HepG2 (cell line): ENCODE measurements at regions not wholly inside any gene's neighbourhood (a gene's known extent, or its start where the extent isn't known, plus 50 kb on each side); places are given as distances from the start of the nearest gene placed in this dataset.

Experiments used
- ATAC-seq: fragments of 200-7000 bp; cut with Tn5 transposase; 3 replicates; pipeline ENCODE4 v1.9.1; 2020; ENCODE audit warnings: mild to moderate bottlenecking, moderate library complexity
- BruUV-seq: library from RNA; stranded (reverse); fragments of 400-500 nt; replicated peaks from 2 replicates; lab custom pipeline; 2021; lab: Mats Ljungman, UMichigan
- CTCF ChIA-PET: fragments of 300-600 bp; formaldehyde crosslinking; extraction: SDS; loops from one replicate; lab custom pipeline; 2021; ENCODE audit warnings: low total read pairs, inconsistent platforms, low intra/inter-chr PET ratio; lab: Yijun Ruan, JAX
- POLR2A ChIA-PET: fragments of 350-600 bp; sonication (Branson Sonifier 250); formaldehyde crosslinking; loops from one replicate; lab custom pipeline; 2020; ENCODE audit warnings: antibody characterized with exemption, inconsistent platforms; lab: Yijun Ruan, JAX
- DNase-seq: peaks from one replicate; pipeline ENCODE4 v3.0.0-alpha.2; 2015; ENCODE audit warnings: low spot score
- FAIRE-seq: peaks from 3 replicates; lab custom pipeline; 2011; peaks lifted over from hg19 to GRCh38; lab: Jason Lieb, UNC
- H2AFZ ChIP-seq: one replicate; pipeline ENCODE4 v1.6.1; 2011; ENCODE audit warnings: low read length, inconsistent platforms
- H3K27ac ChIP-seq: fragments of 300-600 bp; 3 replicates; pipeline ENCODE4 v1.8.0; 2011; ENCODE audit warnings: mixed run types, mild to moderate bottlenecking, mixed read lengths, low read length, inconsistent platforms; ENCODE audit not compliant: insufficient read depth; ENCODE audit errors: extremely low read length
- H3K27me3 ChIP-seq, 2 experiments: fragments of 200-600 bp in 1 of 2; 2 replicates in 1 of 2; 3 replicates in 1 of 2; pipeline versions ENCODE4 v1.6.0 to v1.8.0; 2011; ENCODE audit warnings: low read length in 2 of 2, mild to moderate bottlenecking in 2 of 2, moderate library complexity in 2 of 2, inconsistent platforms in 1 of 2; ENCODE audit not compliant: insufficient read depth in 2 of 2, control insufficient read depth in 1 of 2
- H3K36me3 ChIP-seq, 2 experiments: fragments of 200-600 bp in 1 of 2; replicated peaks in 1 of 2; 2 replicates in 1 of 2; 3 replicates in 1 of 2; pipeline versions ENCODE4 v1.5.1 to v1.8.0; 2011; ENCODE audit warnings: low read length in 2 of 2, inconsistent platforms in 1 of 2; ENCODE audit not compliant: insufficient read depth in 2 of 2, control insufficient read depth in 1 of 2
- H3K4me1 ChIP-seq: 2 replicates; pipeline ENCODE4 v1.5.1; 2012; ENCODE audit warnings: low read length, inconsistent platforms; ENCODE audit not compliant: insufficient read depth
- H3K4me2 ChIP-seq: 2 replicates; pipeline ENCODE4 v1.6.0; 2011; ENCODE audit warnings: low read depth, low read length, inconsistent platforms
- H3K4me3 ChIP-seq, 3 experiments: fragments of 200-600 bp in 1 of 3; sonication (generic), shearing (Covaris generic) in 1 of 3; replicated peaks in 1 of 3; 2 replicates each; pipeline ENCODE4 v1.5.1; 2011 to 2016; ENCODE audit warnings: low read length in 3 of 3, inconsistent platforms in 2 of 3, low read depth in 2 of 3, mild to moderate bottlenecking in 2 of 3, control low read depth in 1 of 3, mixed read lengths in 1 of 3; ENCODE audit not compliant: insufficient read depth in 1 of 3
- H3K79me2 ChIP-seq: one replicate; pipeline ENCODE4 v1.6.1; 2011; ENCODE audit warnings: low read length, inconsistent platforms; ENCODE audit not compliant: insufficient read depth
- H3K9ac ChIP-seq: 2 replicates; pipeline ENCODE4 v1.6.0; 2011; ENCODE audit warnings: mild to moderate bottlenecking, low read depth, low read length, inconsistent platforms; ENCODE audit not compliant: insufficient read depth
- H3K9me3 ChIP-seq: 2 replicates; pipeline ENCODE4 v1.5.1; 2012; ENCODE audit warnings: mild to moderate bottlenecking, low read length
- H4K20me1 ChIP-seq: 2 replicates; pipeline ENCODE4 v1.6.0; 2011; ENCODE audit warnings: inconsistent platforms, mild to moderate bottlenecking, low read length, moderate library complexity; ENCODE audit not compliant: insufficient read depth
- ATF6 ChIP-seq: sonication (generic); formaldehyde crosslinking; conservative IDR thresholded peaks from 2 replicates; pipeline ENCODE4 v1.4.0; 2020; ENCODE audit warnings: missing genetic modification reagents
- CREB1 ChIP-seq, 2 experiments: fragments of 450-650 bp in 1 of 2; IDR thresholded peaks; 2 replicates each; pipeline ENCODE4 v1.6.1; 2016 to 2017; ENCODE audit warnings: control low read depth in 1 of 2, mild to moderate bottlenecking in 1 of 2, missing compliant biosample characterization in 1 of 2, missing genetic modification characterization in 1 of 2
- NKX3-1 ChIP-seq: sonication (generic); formaldehyde crosslinking; IDR thresholded peaks from 2 replicates; pipeline ENCODE4 v1.5.0; 2020; ENCODE audit warnings: missing genetic modification reagents
- PITX1 ChIP-seq: sonication (generic); formaldehyde crosslinking; IDR thresholded peaks from 2 replicates; pipeline ENCODE4 v1.5.1; 2020; ENCODE audit warnings: mild to moderate bottlenecking, missing genetic modification reagents
- PREB ChIP-seq: sonication (generic); formaldehyde crosslinking; IDR thresholded peaks from 2 replicates; pipeline ENCODE4 v1.4.0; 2020; ENCODE audit warnings: missing genetic modification reagents
- PTBP1 ChIP-seq: fragments of 200-400 bp; formaldehyde crosslinking; IDR thresholded peaks from 2 replicates; pipeline ENCODE4 v1.6.1; 2018; ENCODE audit warnings: low read length, low read depth; ENCODE audit not compliant: poor library complexity, severe bottlenecking
- RARA ChIP-seq: IDR thresholded peaks from 2 replicates; pipeline ENCODE4 v1.6.1; 2016; ENCODE audit warnings: missing genetic modification reagents, missing compliant biosample characterization
- SMAD3 ChIP-seq: sonication (generic); formaldehyde crosslinking; IDR thresholded peaks from 2 replicates; pipeline ENCODE4 v1.4.0; 2020; ENCODE audit warnings: missing genetic modification reagents
- ZKSCAN8 ChIP-seq: IDR thresholded peaks from 2 replicates; pipeline ENCODE4 v1.6.1; 2016; ENCODE audit warnings: borderline replicate concordance, missing genetic modification reagents, missing compliant biosample characterization
- ZNF24 ChIP-seq: fragments of 450-650 bp; IDR thresholded peaks from 2 replicates; pipeline ENCODE4 v1.6.1; 2017; ENCODE audit warnings: antibody characterized with exemption, mild to moderate bottlenecking
- ZNF354B ChIP-seq: sonication (generic); formaldehyde crosslinking; IDR thresholded peaks from 2 replicates; pipeline ENCODE4 v1.8.0; 2022; ENCODE audit warnings: mild to moderate bottlenecking, missing genetic modification reagents
- ZNF407 ChIP-seq: sonication (generic); formaldehyde crosslinking; IDR thresholded peaks from one replicate; pipeline ENCODE4 v1.5.1; 2020; ENCODE audit warnings: mild to moderate bottlenecking, missing genetic modification reagents; ENCODE audit errors: not compliant biosample characterization
- WGBS: methylation state at CpG from one replicate; pipeline ENCODE4 v1.1.6; 2017; ENCODE audit warnings: low lambda C conversion rate; 5-methylcytosine and 5-hydroxymethylcytosine counted together
- in situ Hi-C: cut with HindIII; loops from 2 replicates; pipeline ENCODE4 v1.10.0; 2017; ENCODE audit warnings: low pct_unique_long_range_greater_than_20kb; ENCODE audit not compliant: extremely low pct_ligation_motif_present
- intact Hi-C: fragments of 100-400 bp; cut with micrococcal nuclease; formaldehyde crosslinking; loops from one replicate; pipeline ENCODE4 v1.10.0; 2022; ENCODE audit not compliant: unreplicated experiment

GRCh38 chr5:159488516-159488915 is 158.2 kb upstream of the IL12B start:
- intact Hi-C loops = no loop called here
- Histone ChIP-seq H4K20me1 (no peaks in the 10 kb centered on the region), H3K4me1 (no peaks in the 10 kb centered on the region), H3K4me2 (no peak overlapping the region), H3K27ac (no peak overlapping the region), H3K9me3 (no peaks in the 10 kb centered on the region), H2AFZ (no peak overlapping the region), H3K9ac (no peak overlapping the region), H3K36me3 (no peaks in the 10 kb centered on the region), H3K4me3 (no peak overlapping the region), H3K79me2 (no peaks in the 10 kb centered on the region), H3K27me3 (no peaks in the 10 kb centered on the region)
- ChIA-PET POLR2A (no interaction called here), CTCF (no interaction called here)
- no peak for DNase-seq
- FAIRE-seq = no peak
- no peak for ATAC-seq
- in situ Hi-C loops = no loop called here
- BruUV-seq = no TSS peak
- 11% methylated on average over 4 of the region's 4 CpGs for WGBS
- no peak for TF ChIP-seq RARA
- no peak for TF ChIP-seq ZNF354B (CRISPR knock-in tag)
- no peak for TF ChIP-seq SMAD3
- TF ChIP-seq ATF6 (CRISPR knock-in tag) = no peak
- no peak for TF ChIP-seq ZNF24
- no peak for TF ChIP-seq PITX1 (CRISPR knock-in tag)
- TF ChIP-seq PREB = no peak
- TF ChIP-seq ZNF407 (CRISPR knock-in tag) = no peak
- no peak for TF ChIP-seq ZKSCAN8 (CRISPR knock-in tag)
- TF ChIP-seq NKX3-1 (CRISPR knock-in tag) = no peak
- TF ChIP-seq PTBP1 = no peak
- no peak for TF ChIP-seq CREB1 (IDR thresholded peaks at IDR 0.05)
- no peak for TF ChIP-seq CREB1 (CRISPR knock-in tag; IDR thresholded peaks at IDR 0.05)
